ENCODE measurements at regions not wholly inside any gene's neighbourhood (a gene's known extent, or its start where the extent isn't known, plus 50 kb on each side); places are given as distances from the start of the nearest gene placed in this dataset.

DNA sequence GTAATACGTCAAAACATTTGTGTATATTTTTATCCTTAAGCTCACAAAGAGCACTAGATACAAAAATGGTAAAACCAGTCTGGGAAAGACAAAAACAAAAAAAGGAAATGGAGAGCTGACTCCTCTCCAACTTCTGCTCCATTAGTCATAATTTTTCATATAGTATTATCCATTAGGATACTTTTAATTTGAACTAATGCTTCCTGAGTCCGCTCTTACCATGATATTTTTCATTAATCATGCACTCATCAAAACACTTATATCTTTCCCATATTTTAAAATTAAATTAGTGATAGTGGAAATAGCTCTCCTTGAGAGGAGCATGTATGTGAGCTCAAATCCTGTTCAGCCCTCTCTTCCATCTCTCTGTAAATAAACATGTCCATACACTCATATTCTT, 1093.0 kb upstream of the MIR17HG start (continued):
- TF ChIP-seq REST (IDR thresholded peaks at IDR 0.05; ENCODE audit: unreplicated experiment), result no peak
- no peak for TF ChIP-seq JUNB (IDR thresholded peaks at IDR 0.05; ENCODE audit: unreplicated experiment)
- TF ChIP-seq CREB1 (CRISPR knock-in tag; IDR thresholded peaks at IDR 0.05; ENCODE audit: low read depth), result no peak
- no peak for TF ChIP-seq NANOG (IDR thresholded peaks at IDR 0.05; ENCODE audit: borderline replicate concordance)
- no peak for TF ChIP-seq ZNF462 (CRISPR knock-in tag; IDR thresholded peaks at IDR 0.05)
- TF ChIP-seq STAT1 (IDR thresholded peaks at IDR 0.05; ENCODE audit: unreplicated experiment), result no peak
- no peak for TF ChIP-seq ZNF331 (CRISPR knock-in tag; IDR thresholded peaks at IDR 0.05; ENCODE audit: low read depth)

Measured in GM23338 (cell line).